ENCODE measurements at regions not wholly inside any gene's neighbourhood (a gene's known extent, or its start where the extent isn't known, plus 50 kb on each side); places are given as distances from the start of the nearest gene placed in this dataset.
"Not testable (repeated sequence)": the region's sequence is repeated elsewhere in the genome, so short reads cannot be mapped to it uniquely, and the experiment has no call there.

DNA sequence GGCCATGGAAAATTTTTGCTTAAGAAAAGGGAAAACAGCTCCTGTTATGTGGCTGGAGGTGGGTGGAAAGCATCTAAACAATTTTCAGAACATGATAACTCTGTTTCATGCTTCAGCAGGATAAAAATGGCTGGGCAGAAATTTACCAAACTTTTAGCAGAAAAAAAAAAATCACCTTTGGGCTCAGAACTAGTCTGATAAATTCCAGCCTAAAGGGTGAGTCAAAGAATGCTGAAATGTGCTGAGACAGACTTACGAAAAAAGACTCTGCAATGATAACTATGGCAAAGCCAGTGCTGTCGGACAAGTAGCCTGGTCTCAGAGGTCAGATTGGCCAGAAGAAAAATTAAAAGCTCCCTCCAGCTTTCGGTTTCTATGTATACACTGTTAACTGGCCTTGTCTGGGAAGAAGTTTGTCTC, 123.6 kb downstream of the LRATD1 start:
- DNase-seq = no peak

DNA sequence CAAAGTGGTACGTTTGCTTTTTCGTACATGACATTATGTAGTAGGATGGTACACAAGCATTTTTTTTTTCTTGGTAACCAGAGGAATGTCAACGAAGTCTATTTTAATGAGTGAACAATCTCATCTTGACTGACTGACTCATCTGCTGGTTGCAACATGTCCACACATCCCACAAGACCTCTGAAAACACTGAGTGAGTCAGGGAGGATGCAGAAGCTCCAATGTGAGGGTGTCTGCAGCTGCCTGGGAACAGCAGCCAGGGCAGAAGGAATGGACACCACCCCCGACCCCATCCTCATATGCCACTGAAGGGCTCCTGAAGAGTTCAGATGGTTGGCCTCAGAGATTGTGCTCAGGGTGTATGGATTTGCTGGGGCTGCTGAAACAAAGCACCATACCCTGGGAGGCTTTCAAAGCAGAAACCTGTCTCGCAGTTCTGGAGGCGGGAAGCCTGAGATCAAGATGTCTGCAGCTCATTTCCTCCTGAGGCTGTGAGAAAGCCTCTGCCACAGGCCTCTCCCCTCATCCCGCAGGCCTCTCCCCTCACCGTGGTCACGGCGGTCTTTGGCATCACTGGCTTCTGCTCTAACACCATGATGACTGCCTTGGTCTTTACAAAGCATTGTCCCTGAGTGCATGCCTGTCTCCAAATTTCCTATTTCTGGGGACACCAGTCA, 124.6 kb downstream of the LRATD1 start:
- DNase-seq = no peak

DNA sequence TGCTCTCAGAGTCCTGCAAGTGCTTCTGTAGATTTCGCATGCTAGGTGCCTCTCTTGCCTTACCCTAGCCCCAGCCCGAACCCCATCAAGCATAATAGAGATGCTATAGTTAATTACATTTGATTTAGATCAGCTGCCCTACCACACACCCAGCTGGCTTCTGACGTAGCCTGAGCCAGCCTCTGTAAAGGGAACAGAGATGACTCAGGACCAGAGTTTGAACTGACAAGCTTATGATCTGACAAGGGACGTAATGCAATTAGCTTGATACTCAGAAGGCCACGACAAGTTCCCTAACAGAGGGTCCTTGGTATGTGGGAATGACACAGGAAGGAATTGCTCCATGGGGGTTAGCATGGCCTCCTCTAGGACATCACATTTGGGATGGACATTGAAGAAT, 126.6 kb downstream of the LRATD1 start:
- no peak for DNase-seq

GRCh38 chr2:14760169-14760568, 127.7 kb downstream of the LRATD1 start:
- no peak for DNase-seq

DNA sequence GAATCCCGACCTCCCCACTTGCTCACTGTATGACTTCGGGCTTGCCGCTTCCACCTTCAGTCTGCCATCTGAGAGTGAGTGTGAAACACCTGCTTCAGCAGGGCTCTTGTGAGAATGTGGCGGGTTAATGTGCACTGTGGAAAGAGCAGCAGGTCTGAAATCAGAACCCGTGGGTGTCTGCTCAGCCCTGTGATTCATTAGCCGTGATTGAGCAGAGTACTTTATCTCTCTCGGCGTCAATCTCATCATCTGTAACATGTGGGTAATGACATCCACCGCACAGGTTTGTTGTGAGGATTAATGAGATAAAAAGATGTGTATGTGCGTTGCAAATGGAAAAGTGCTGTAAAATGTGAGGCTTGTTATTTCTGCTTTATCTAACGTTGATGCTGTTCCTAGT, 128.6 kb downstream of the LRATD1 start:
- no peak for DNase-seq

GRCh38 chr2:14773696-14774095, 141.2 kb downstream of the LRATD1 start:
- DNase-seq = no peak

DNA sequence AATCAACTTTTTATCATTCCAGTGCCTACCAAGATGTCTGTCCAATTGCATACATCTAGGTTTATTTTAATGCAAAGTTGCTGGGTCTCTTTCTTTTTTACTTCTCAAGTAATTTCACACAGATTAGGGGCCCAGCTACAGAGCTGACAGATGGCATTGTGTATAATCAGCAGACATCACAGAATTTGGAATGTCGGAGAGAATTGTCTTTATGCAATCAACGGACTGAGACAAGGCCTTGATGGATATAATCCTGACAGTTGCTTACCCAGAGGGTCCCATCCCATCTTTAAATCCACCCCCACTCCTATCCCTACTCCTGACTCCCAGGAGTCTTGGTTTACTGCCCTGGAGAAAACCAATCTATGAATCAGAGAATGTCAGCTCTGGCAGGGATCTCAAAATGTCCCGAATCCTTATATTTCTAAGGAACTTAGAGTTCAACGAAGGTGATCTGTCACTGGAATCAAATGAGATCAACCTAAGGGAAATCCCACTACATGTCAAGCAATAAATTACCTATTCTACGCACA, 142.0 kb downstream of the LRATD1 start:
- DNase-seq = no peak

GRCh38 chr2:14776216-14776615, 143.7 kb downstream of the LRATD1 start:
- DNase-seq = no peak

DNA sequence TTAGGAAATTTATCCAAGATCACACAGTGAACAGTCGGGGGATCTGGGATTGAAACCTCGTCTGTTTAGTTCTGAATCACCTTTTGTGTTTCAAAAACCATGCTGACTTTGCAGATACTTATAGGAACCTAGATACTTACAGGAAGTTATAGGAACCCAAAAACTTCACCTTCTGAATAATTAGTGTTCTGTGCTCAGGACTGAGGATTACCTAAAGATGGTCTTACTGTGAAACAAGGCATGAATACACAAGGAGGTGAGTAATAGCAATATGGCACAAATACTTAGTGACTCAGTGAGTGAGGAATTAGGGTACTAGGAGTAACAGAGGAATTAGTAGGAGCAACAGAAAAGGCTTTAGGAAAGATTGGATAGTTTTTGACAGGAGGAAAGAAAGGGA, 145.5 kb downstream of the LRATD1 start:
- no peak for DNase-seq

DNA sequence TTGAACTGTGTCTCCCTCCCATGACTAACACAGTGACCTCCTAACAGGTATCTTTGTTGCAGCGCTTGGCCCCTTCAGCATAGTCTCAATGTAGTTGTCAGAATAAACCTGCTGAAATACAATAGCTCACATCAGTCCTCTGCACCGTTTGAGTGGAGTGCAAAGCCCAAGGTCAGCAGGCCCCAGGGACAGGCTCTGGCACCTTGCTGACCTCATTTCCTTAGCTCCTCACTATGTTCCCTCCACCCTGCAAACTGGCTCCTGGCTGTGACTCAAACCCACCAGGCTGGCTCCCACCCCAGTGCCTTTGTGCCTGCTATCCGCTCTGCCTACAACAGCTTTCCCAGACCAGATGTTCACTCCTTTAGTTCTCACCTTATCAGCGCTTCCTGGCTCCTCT, 146.7 kb downstream of the LRATD1 start:
- no peak for DNase-seq

- DNase-seq = peak; percentile 88
These were observed 148.6 kb downstream of the LRATD1 start for GRCh38 chr2:14781142-14781541.

GRCh38 chr2:14788814-14789213, 156.3 kb downstream of the LRATD1 start:
- not testable (repeated sequence) for DNase-seq

- no peak for DNase-seq
These were observed 157.6 kb downstream of the LRATD1 start for GRCh38 chr2:14790041-14790640.

- DNase-seq = no peak
These were observed 171.5 kb downstream of the LRATD1 start for GRCh38 chr2:14803994-14804393.

- DNase-seq = peak; percentile 29
These were observed 172.4 kb downstream of the LRATD1 start for GRCh38 chr2:14804902-14805301.

DNA sequence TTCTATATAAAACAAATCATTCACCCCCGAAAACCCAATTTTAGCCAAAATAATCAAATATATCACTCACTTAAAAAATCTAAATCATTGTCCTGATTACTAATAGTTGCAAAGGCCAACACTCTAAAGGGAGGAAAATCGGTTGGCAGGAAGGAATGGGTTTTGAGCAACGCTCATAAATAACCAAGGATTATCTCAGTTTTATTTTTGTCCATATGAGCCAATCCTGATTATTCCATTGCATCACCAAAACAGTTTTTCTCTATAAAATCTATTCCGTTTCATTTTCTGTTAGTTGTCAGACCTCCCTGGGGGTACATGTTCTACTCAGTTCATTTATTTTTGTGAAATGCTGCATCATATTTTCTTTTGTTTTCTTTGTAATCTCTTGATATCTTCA, 174.1 kb downstream of the LRATD1 start:
- DNase-seq = no peak

DNA sequence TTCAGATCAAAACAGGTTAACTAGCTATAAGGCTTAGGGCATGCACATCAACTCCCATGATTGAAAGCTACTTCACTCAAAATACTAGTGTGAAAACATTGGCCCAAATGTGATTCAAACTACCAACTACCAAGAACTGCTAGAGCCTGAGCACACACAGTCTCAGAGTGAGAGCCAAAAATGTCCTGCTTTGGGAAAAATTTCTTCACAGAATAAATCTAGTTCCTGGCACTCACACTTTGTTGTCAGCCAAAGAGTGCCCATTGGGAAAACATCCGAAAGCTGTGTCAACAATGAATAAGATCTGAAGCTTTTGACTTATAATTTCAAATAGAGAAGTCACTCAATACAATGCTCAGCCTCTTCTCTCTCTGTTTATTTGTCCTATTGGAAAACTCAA, 182.7 kb downstream of the LRATD1 start:
- DNase-seq = no peak

- DNase-seq = no peak
These were observed 183.8 kb downstream of the LRATD1 start for GRCh38 chr2:14816069-14817060.

DNA sequence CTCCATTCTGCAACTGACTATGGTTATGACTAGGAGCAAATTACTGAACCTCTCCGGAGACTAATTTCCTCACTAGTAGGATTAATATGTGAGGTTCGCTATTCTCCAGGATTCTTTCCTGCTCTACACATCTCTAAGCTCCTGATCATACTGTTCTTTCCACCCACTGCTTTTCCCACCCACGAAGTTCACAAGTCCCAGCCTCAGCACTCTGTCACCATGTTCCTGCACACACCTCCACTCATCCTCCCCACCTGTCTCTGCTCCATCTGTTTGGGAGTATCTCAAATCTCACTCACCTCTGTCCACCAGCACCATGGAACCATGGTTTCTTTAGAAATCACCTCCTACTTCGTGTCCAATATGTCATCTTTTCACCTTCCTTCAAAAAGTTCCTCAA, 185.3 kb downstream of the LRATD1 start:
- DNase-seq = no peak

GRCh38 chr2:14826518-14826917, 194.0 kb downstream of the LRATD1 start:
- no peak for DNase-seq

DNA sequence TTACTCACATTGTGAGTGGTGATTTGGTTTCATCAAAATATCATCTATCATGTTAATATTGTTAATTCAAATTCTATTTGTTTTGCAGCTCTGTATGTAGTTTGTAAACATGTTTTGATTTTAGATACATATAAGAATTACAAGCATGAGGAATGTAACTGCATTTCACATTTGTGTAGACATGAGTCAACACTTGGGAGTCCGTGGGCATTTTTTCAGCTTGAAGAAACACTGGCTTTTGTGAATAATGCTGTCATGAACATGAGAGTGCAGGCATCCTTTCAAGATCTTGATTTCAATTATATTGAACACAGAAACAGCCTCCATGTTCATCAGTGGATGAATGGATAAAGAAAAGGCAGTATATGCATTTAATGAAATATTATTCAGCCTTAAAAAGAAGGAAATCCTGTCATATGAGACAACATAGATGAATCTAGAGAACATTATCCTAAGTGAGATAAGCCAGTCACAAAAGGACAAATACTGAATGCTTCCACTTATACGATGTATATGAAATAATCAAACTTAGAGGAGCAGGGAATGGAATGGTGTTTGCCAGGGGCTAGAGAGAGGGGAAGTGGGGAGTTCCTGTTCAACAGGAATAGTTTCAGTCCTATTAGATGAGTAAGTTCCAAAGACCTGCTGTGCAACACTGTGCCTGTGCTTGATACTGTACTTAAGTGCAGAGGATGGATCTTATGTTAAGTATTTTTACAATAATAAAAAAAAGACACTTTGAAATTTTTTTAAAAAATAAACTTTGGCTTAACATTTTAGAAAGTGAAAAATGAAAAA, 194.9 kb downstream of the LRATD1 start:
- DNase-seq = no peak

- no peak for DNase-seq
These were observed 195.7 kb downstream of the LRATD1 start for GRCh38 chr2:14828223-14828622.

- no peak for DNase-seq
These were observed 196.5 kb downstream of the LRATD1 start for GRCh38 chr2:14828968-14829367.

Data from NCI-H345 (cell line).